Fibroblast of peridontal ligament (primary cell): ENCODE measurements at regions not wholly inside any gene's neighbourhood (a gene's known extent, or its start where the extent isn't known, plus 50 kb on each side); places are given as distances from the start of the nearest gene placed in this dataset.

ENCODE experiments used
- DNase-seq: peaks from one replicate; pipeline ENCODE4 v3.0.0-alpha.2; 2010; ENCODE audit errors: extremely low read depth

GRCh38 chr13:105333416-105333815 lies 1202.0 kb downstream of the EFNB2 start:
- no peak for DNase-seq

- DNase-seq: no peak
Measured at GRCh38 chr13:105329359-105329758, 1206.1 kb downstream of the EFNB2 start.

GRCh38 chr13:105328212-105328611 lies 1207.2 kb downstream of the EFNB2 start:
- no peak for DNase-seq

GRCh38 chr13:105327581-105328126 lies 1207.8 kb downstream of the EFNB2 start:
- DNase-seq: no peak

GRCh38 chr13:105319875-105320274 lies 1215.6 kb downstream of the EFNB2 start:
- no peak for DNase-seq

- DNase-seq: no peak
Measured at GRCh38 chr13:105316731-105317130, 1218.7 kb downstream of the EFNB2 start.

GRCh38 chr13:105312906-105313305 lies 1222.6 kb downstream of the EFNB2 start:
- no peak for DNase-seq

DNA sequence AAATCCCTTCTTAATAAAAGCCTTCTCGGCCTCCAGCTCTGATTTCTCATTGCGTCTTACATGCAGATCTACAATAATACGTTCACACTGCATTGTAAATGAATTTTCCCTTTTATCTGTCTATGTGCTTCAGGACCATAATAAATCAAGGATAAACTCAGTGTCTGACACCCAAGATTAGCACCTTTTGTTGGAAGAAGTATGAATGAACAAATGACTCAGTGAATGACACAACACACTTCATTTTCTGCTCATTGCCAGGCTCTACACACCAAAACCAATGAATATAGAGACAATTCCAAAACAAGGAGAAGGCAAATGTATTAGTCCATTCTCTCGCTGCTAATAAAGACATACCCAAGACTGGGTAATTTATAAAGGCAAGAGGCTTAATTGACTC lies 1224.4 kb downstream of the EFNB2 start:
- DNase-seq: no peak

- no peak for DNase-seq
Measured at GRCh38 chr13:105307776-105308175, 1227.7 kb downstream of the EFNB2 start.

- DNase-seq: no peak
Measured at GRCh38 chr13:105297839-105298238, 1237.6 kb downstream of the EFNB2 start.

GRCh38 chr13:105291987-105292386 lies 1243.5 kb downstream of the EFNB2 start:
- peak; percentile 23 for DNase-seq

- no peak for DNase-seq
Measured at GRCh38 chr13:105290596-105290995, 1244.9 kb downstream of the EFNB2 start.

- DNase-seq: no peak
Measured at GRCh38 chr13:105285526-105285925, 1249.9 kb downstream of the EFNB2 start.

DNA sequence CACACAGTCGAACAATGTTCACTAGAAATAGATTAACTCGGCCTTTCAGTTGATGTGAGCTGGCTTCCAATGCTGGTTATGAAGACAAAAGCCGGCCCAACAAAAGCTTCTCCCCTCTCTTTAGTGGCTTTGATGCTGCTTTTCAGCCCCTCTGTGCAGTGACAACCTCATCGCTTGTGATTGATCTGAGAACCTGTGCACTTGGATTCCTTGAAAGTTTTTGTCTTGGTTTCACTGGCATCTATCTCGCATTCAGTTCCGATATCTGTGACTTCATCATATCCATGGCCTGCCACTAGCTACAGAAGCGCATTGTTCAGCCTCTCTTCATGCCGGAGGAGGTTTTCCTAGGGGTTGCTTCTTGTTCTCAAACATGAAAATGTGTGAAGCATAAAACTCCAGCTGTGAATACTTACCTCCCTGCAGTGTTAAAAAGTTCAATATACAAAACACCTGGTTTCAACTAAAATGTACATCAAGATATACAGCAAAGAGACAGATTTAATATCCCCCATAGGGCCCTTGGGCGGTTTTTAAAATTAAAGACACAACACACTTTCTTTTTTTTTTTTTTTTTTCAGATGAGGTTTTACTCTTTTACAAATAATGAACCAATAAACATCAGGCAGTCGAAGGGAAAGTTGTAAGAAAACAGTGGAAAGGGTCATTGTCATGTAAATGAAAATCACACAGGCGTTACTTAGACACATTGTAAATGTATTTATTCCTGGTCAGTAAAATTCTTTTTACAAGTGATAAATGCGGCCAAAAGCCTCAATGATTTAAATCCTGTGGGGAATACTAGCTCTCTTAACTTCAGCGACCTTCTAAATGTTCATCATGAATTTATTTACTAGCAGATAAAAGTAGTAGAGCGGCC lies 1252.8 kb downstream of the EFNB2 start:
- no peak for DNase-seq

- no peak for DNase-seq
Measured at GRCh38 chr13:105278943-105279381, 1256.5 kb downstream of the EFNB2 start.

DNA sequence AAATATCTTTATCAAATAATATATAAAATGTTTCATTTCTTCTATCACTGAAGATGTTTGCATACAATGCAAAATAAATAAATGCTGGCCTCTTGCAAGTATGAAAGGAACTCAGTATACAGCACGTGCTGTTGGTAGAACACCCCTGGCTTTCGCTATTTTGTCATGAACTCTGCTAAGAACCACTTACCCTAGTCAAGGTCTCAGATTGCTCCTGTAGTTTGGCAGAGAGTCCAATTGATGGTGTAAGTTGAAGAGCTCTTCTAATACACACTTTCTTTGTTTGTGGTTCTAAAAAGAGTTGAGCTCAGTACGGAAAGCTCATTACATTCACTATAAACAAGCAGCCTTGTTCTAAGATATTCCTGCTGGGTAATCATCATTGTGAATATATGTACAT lies 1258.9 kb downstream of the EFNB2 start:
- DNase-seq: no peak

GRCh38 chr13:105273665-105274222 lies 1261.7 kb downstream of the EFNB2 start:
- no peak for DNase-seq

DNA sequence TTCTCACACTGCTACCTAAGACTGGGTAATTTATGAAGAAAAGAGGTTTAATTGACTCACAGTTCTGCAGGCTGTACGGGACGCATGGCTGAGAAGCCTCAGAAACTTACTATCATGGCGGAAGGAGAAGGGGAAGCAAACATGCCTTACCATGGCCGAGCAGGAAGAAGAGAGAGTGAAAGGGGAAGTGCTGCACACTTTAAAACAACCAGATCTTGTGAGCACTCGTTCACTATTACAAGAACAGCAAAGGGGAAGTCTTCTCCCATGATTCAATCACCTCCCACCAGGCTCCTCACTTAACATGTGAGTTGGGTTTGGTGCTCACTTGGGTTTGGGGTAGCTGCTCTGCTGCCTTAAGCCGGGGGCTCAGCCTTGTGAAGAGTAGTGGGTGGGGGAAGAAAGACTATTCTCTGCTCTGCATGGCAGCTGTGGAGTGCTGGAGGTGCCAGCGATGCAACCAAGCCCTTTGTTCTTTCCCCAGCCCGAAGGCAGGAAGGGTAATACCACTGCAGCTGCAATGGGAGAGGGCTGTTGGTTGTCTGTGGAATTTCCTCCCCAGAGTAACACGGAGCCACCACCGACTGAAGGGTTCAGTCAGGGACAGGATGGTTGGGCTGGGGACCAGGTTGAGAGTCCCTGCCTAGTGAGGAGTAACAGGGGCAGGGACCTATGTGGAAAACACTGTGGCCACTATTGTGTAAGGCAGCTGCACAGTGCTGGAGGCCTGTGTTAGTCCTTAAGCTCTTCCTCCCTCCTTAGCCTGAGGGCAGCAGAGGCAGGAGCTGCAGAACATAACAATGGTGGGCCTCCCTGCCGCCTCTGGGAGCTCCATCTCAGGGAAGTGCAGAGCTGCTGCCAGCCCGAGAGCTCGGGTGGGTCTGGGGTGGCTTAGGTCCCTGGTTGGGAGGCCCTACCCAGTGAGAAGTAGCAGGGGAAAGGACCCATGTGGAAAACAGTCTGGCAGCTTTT lies 1262.5 kb downstream of the EFNB2 start:
- DNase-seq: no peak

DNA sequence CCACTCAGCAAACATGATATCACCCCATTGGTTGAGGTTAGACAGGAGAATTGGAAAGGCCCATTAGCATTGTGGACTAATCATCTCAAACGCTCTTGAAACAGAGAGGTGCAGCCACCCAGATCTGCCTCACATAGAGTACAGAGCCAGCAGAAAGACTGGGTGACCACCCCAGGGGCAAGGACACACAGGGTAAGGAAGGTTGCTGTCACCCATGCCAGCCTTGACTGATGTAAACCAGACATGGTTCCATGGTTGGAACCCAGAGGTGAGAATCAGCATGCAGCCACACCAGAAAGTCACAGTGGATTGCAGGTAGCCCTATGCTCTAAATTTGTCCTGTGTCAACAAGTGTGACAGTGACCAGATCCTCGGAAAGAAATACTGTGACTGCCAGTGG lies 1268.8 kb downstream of the EFNB2 start:
- no peak for DNase-seq

DNA sequence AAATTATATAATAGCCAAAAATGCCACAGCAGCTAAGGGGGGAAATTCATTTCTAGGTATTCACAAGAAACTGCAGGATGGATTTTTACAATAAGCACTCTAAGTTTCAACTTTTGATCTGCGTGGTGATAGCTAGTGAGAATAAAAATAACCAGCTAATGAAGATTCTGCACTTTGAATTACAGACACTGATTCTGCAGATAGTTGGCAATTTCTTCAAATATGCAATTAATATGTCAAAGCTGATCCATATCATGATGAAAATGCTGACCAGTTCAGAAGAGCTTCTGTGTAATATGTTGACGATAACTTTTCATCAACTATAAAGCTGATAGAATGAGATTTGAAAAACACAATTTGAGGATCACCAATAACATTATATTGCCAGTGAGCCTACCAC lies 1272.9 kb downstream of the EFNB2 start:
- DNase-seq: no peak

- DNase-seq: no peak
Measured at GRCh38 chr13:105259426-105259825, 1276.0 kb downstream of the EFNB2 start.

DNA sequence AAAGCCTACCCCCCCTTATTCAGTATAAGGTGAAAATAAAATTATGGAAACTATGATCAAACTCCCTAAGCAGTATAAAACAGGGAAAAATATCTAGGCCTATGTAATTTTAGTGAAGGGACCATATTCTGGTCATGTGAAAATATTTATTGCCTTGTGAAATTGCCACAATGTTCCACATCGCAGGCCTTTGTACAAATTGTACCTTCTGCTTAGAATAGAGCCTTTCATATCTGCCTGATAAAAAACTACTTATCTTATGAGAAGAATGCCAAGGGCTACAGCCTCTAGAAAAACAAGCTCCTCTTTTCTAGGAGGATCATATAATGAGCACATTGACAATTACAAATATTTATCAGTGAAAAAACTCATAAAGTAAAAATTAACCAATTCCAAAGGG lies 1280.0 kb downstream of the EFNB2 start:
- DNase-seq: no peak
